Body of pancreas (tissue), 4 donors: ENCODE measurements at regions not wholly inside any gene's neighbourhood (a gene's known extent, or its start where the extent isn't known, plus 50 kb on each side); places are given as distances from the start of the nearest gene placed in this dataset.

ENCODE experiments used
- CTCF ChIP-seq, 7 experiments: fragments of 450-650 bp in 4 of 7; fragments of 200-600 bp in 3 of 7; sonication (generic) in 3 of 7; IDR thresholded peaks; one replicate each; pipeline ENCODE4 v1.5.1; 2016 to 2019; ENCODE audit warnings: antibody characterized with exemption in 7 of 7
- POLR2A ChIP-seq, 3 donors: fragments of 450-650 bp; IDR thresholded peaks; one replicate each; pipeline ENCODE4 v1.6.1; 2016; ENCODE audit warnings: antibody characterized with exemption in 3 of 3, mild to moderate bottlenecking in 2 of 3

GRCh38 chr5:118606940-118607339, 381.4 kb downstream of the DTWD2 start:
- no peak for TF ChIP-seq CTCF (IDR thresholded peaks at IDR 0.05)
- TF ChIP-seq POLR2A (IDR thresholded peaks at IDR 0.05): no peak
